GM13977 (cell line): ENCODE measurements at regions not wholly inside any gene's neighbourhood (a gene's known extent, or its start where the extent isn't known, plus 50 kb on each side); places are given as distances from the start of the nearest gene placed in this dataset.

Source experiments
- DNase-seq: peaks from one replicate; pipeline ENCODE4 v3.0.0; 2012; ENCODE audit warnings: low spot score
- in situ Hi-C: fragments of 300-500 bp; cut with MboI; formaldehyde crosslinking; loops from one replicate; pipeline ENCODE4 v1.12.0; 2022; ENCODE audit warnings: low sequenced_read_pairs, low pct_unique_long_range_greater_than_20kb, mixed read lengths, inconsistent platforms; ENCODE audit not compliant: unreplicated experiment
- TF ChIP-seq, protein P1 (sequence below): IDR thresholded peaks from 2 replicates; pipeline ENCODE4 v1.5.1; 2012; ENCODE audit warnings: mild to moderate bottlenecking, control low read depth; ENCODE audit not compliant: insufficient read depth; ENCODE audit errors: extremely low read depth, missing control alignments

DNA sequence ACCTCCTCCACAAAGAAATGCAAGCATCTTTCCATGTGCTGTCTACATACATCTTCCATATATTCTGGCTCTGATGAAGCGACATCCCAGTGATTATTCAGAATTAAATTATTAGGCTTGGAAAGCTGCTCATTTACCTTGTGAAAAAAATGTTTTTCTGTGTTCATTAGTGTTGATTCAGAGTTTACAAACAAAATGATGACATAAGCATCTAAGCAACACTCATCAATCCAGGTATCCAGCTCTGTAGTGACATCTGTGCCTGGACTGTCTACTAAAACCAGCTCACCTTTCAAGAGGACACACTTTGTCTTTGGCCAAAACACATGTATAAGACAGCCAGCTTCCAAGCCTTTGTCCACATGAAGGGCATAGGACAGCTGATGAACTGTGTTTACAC, 51.1 kb upstream of the SPATA31C2 start:
- DNase-seq = no peak
- TF ChIP-seq, protein P1, sequence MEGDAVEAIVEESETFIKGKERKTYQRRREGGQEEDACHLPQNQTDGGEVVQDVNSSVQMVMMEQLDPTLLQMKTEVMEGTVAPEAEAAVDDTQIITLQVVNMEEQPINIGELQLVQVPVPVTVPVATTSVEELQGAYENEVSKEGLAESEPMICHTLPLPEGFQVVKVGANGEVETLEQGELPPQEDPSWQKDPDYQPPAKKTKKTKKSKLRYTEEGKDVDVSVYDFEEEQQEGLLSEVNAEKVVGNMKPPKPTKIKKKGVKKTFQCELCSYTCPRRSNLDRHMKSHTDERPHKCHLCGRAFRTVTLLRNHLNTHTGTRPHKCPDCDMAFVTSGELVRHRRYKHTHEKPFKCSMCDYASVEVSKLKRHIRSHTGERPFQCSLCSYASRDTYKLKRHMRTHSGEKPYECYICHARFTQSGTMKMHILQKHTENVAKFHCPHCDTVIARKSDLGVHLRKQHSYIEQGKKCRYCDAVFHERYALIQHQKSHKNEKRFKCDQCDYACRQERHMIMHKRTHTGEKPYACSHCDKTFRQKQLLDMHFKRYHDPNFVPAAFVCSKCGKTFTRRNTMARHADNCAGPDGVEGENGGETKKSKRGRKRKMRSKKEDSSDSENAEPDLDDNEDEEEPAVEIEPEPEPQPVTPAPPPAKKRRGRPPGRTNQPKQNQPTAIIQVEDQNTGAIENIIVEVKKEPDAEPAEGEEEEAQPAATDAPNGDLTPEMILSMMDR = no peak
- in situ Hi-C loops = no loop called here
